GM23338 (cell line): ENCODE measurements at regions not wholly inside any gene's neighbourhood (a gene's known extent, or its start where the extent isn't known, plus 50 kb on each side); places are given as distances from the start of the nearest gene placed in this dataset.

Source experiments
- ATAC-seq: fragments of 200-7000 bp; cut with Tn5 transposase; 3 replicates; pipeline ENCODE4 v1.9.1; 2020
- DNase-seq: peaks from one replicate; pipeline ENCODE4 v3.0.0-alpha.2; 2015; ENCODE audit warnings: low spot score
- H2AFZ ChIP-seq: fragments of 200-600 bp; sonication (generic); 2 replicates; pipeline ENCODE4 v1.8.0; 2016; ENCODE audit warnings: antibody characterized with exemption, mild to moderate bottlenecking, moderate library complexity
- H3F3A ChIP-seq: fragments of 200-600 bp; sonication (generic); replicated peaks from 2 replicates; pipeline ENCODE4 v1.8.0; 2017; ENCODE audit warnings: antibody characterized with exemption, mixed run types, low read depth
- H3K27ac ChIP-seq: fragments of 200-600 bp; sonication (generic); 2 replicates; pipeline ENCODE4 v1.6.1; 2016; ENCODE audit warnings: low read depth
- H3K27me3 ChIP-seq: fragments of 200-600 bp; sonication (generic); 2 replicates; pipeline ENCODE4 v1.8.0; 2016; ENCODE audit warnings: mild to moderate bottlenecking, mixed run types, moderate library complexity; ENCODE audit not compliant: insufficient read depth
- H3K36me3 ChIP-seq: fragments of 200-600 bp; sonication (generic); 2 replicates; pipeline ENCODE4 v1.8.0; 2016; ENCODE audit warnings: mild to moderate bottlenecking; ENCODE audit not compliant: insufficient read depth
- H3K4me1 ChIP-seq: fragments of 200-600 bp; sonication (generic); 2 replicates; pipeline ENCODE4 v1.8.0; 2016; ENCODE audit warnings: mild to moderate bottlenecking, moderate library complexity; ENCODE audit not compliant: insufficient read depth
- H3K4me2 ChIP-seq: fragments of 200-600 bp; sonication (generic); 2 replicates; pipeline ENCODE4 v1.7.1; 2017; ENCODE audit warnings: mixed run types
- H3K4me3 ChIP-seq: fragments of 200-600 bp; sonication (generic); 2 replicates; pipeline ENCODE4 v1.6.1; 2016; ENCODE audit warnings: mixed run types
- H3K79me2 ChIP-seq: fragments of 200-600 bp; sonication (generic); replicated peaks from 2 replicates; pipeline ENCODE4 v1.8.0; 2017; ENCODE audit warnings: mild to moderate bottlenecking; ENCODE audit not compliant: insufficient read depth
- H3K9me2 ChIP-seq: fragments of 200-600 bp; sonication (generic); 2 replicates; pipeline ENCODE4 v1.8.0; 2017; ENCODE audit not compliant: insufficient read depth
- H4K20me1 ChIP-seq: fragments of 200-600 bp; sonication (generic); replicated peaks from 2 replicates; pipeline ENCODE4 v1.8.0; 2017; ENCODE audit warnings: mild to moderate bottlenecking; ENCODE audit not compliant: insufficient read depth
- H3K27ac Mint-ChIP-seq: 2 replicates; pipeline ENCODE4 v1.8.0; 2020; ENCODE audit warnings: inconsistent platforms, mild to moderate bottlenecking, moderate library complexity, mixed read lengths
- H3K27me3 Mint-ChIP-seq: 3 replicates; pipeline ENCODE4 v1.8.0; 2022; ENCODE audit warnings: low read depth, mild to moderate bottlenecking, moderate library complexity, mixed read lengths, inconsistent platforms; ENCODE audit not compliant: insufficient read depth, poor library complexity
- H3K36me3 Mint-ChIP-seq: 3 replicates; pipeline ENCODE4 v1.8.0; 2021; ENCODE audit warnings: low read depth, mild to moderate bottlenecking, inconsistent platforms, moderate library complexity, mixed read lengths
- H3K4me1 Mint-ChIP-seq: 3 replicates; pipeline ENCODE4 v1.8.0; 2020; ENCODE audit warnings: mild to moderate bottlenecking, inconsistent platforms, mixed read lengths
- H3K4me3 Mint-ChIP-seq: 3 replicates; pipeline ENCODE4 v1.8.0; 2021; ENCODE audit warnings: moderate library complexity, mild to moderate bottlenecking, inconsistent platforms, mixed read lengths
- H3K9me3 Mint-ChIP-seq: 3 replicates; pipeline ENCODE4 v1.8.0; 2020; ENCODE audit warnings: moderate library complexity, mild to moderate bottlenecking, inconsistent platforms, mixed read lengths
- CREB1 ChIP-seq: fragments of 250-450 bp; sonication (Bioruptor Pico); IDR thresholded peaks from 2 replicates; pipeline ENCODE4 v1.5.0; 2020; ENCODE audit warnings: low read depth, mild to moderate bottlenecking, moderate library complexity
- EZH2 ChIP-seq: fragments of 200-600 bp; sonication (generic); IDR thresholded peaks from one replicate; pipeline ENCODE4 v1.8.0; 2017; ENCODE audit warnings: antibody characterized with exemption, mild to moderate bottlenecking, low read depth; ENCODE audit not compliant: unreplicated experiment
- EZH2phosphoT487 ChIP-seq: fragments of 200-600 bp; sonication (generic); IDR thresholded peaks from one replicate; pipeline ENCODE4 v1.8.1; 2018; ENCODE audit warnings: antibody characterized with exemption; ENCODE audit not compliant: unreplicated experiment
- JUNB ChIP-seq: IDR thresholded peaks from one replicate; pipeline ENCODE4 v1.6.1; 2016; ENCODE audit warnings: antibody characterized with exemption; ENCODE audit not compliant: unreplicated experiment
- NANOG ChIP-seq: IDR thresholded peaks from 2 replicates; pipeline ENCODE4 v1.6.1; 2016; ENCODE audit warnings: antibody characterized with exemption, borderline replicate concordance
- POLR2AphosphoS5 ChIP-seq: IDR thresholded peaks from 2 replicates; pipeline ENCODE4 v1.6.1; 2016; ENCODE audit warnings: antibody characterized with exemption, low read depth
- STAT1 ChIP-seq: IDR thresholded peaks from one replicate; pipeline ENCODE4 v1.6.1; 2016; ENCODE audit warnings: antibody characterized with exemption; ENCODE audit not compliant: unreplicated experiment
- ZNF114 ChIP-seq: fragments of 250-450 bp; sonication (Bioruptor Pico); IDR thresholded peaks from 2 replicates; pipeline ENCODE4 v1.5.0; 2020; ENCODE audit warnings: mild to moderate bottlenecking, moderate library complexity
- ZNF331 ChIP-seq: fragments of 250-450 bp; sonication (Bioruptor Pico); IDR thresholded peaks from 2 replicates; pipeline ENCODE4 v1.5.0; 2020; ENCODE audit warnings: low read depth, mild to moderate bottlenecking, moderate library complexity
- TF ChIP-seq, protein P1 (sequence below): IDR thresholded peaks from one replicate; pipeline ENCODE4 v1.6.1; 2018; ENCODE audit warnings: antibody characterized with exemption; ENCODE audit not compliant: unreplicated experiment
- TF ChIP-seq, protein P2 (sequence below), 2 experiments: fragments of 200-600 bp in 1 of 2; sonication (generic) in 1 of 2; conservative IDR thresholded peaks; 2 replicates each; pipeline versions ENCODE4 v1.5.1 to v1.6.1; 2016 to 2017; ENCODE audit warnings: antibody characterized with exemption in 2 of 2, low read depth in 2 of 2, mild to moderate bottlenecking in 2 of 2, moderate library complexity in 1 of 2
- TF ChIP-seq, protein P3 (sequence below): IDR thresholded peaks from 2 replicates; pipeline ENCODE4 v1.6.1; 2016; ENCODE audit warnings: antibody characterized with exemption

- no peak for ATAC-seq
These were observed 213.6 kb upstream of the CDH5 start for GRCh38 chr16:66152823-66153393.

DNA sequence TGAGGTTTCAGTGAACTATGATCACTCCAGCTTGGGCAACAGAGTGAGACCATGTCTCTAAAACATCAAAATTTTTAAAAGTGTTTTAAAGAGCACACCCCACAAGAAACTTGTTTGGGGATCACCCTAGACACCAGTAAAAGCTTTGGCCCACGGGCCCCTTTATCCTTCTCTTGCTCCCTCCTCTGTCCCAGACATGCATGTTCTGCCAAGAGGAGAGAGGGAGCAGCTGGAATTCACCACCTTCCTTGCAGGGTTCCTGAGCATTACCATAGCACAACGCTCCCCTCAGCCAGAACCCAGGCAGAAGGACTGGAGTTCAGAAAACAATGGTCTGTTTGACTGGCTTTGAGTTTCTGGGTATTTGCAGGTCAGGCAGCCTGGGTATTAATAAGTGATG is 214.3 kb upstream of the CDH5 start:
- Histone ChIP-seq H3K9me2 (no peaks in the 10 kb centered on the region), H3K27me3 (no peaks in the 10 kb centered on the region), H3K27ac (no peak overlapping the region), H3K4me3 (no peak overlapping the region), H3F3A (no peaks in the 10 kb centered on the region), H3K4me2 (no peak overlapping the region), H3K36me3 (no peaks in the 10 kb centered on the region), H4K20me1 (no peaks in the 10 kb centered on the region), H3K4me1 (peaks cover 5% of the 10 kb centered on the region), H3K79me2 (no peaks in the 10 kb centered on the region), H2AFZ (no peak overlapping the region)
- Mint-ChIP-seq H3K9me3 (no peaks in the 10 kb centered on the region), H3K4me3 (no peak overlapping the region), H3K4me1 (peaks cover 7% of the 10 kb centered on the region; the same call in 2 of the 3 replicates), H3K27me3 (peaks cover 6% of the 10 kb centered on the region), H3K27ac (no peak overlapping the region), H3K36me3 (no peaks in the 10 kb centered on the region)
- ATAC-seq (no peak), DNase-seq (no peak)
- TF ChIP-seq STAT1: no peak
- no peak for TF ChIP-seq CREB1 (CRISPR knock-in tag)
- TF ChIP-seq, protein P1, sequence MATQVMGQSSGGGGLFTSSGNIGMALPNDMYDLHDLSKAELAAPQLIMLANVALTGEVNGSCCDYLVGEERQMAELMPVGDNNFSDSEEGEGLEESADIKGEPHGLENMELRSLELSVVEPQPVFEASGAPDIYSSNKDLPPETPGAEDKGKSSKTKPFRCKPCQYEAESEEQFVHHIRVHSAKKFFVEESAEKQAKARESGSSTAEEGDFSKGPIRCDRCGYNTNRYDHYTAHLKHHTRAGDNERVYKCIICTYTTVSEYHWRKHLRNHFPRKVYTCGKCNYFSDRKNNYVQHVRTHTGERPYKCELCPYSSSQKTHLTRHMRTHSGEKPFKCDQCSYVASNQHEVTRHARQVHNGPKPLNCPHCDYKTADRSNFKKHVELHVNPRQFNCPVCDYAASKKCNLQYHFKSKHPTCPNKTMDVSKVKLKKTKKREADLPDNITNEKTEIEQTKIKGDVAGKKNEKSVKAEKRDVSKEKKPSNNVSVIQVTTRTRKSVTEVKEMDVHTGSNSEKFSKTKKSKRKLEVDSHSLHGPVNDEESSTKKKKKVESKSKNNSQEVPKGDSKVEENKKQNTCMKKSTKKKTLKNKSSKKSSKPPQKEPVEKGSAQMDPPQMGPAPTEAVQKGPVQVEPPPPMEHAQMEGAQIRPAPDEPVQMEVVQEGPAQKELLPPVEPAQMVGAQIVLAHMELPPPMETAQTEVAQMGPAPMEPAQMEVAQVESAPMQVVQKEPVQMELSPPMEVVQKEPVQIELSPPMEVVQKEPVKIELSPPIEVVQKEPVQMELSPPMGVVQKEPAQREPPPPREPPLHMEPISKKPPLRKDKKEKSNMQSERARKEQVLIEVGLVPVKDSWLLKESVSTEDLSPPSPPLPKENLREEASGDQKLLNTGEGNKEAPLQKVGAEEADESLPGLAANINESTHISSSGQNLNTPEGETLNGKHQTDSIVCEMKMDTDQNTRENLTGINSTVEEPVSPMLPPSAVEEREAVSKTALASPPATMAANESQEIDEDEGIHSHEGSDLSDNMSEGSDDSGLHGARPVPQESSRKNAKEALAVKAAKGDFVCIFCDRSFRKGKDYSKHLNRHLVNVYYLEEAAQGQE: no peak
- TF ChIP-seq POLR2AphosphoS5: no peak
- TF ChIP-seq ZNF331 (CRISPR knock-in tag): no peak
- TF ChIP-seq, protein P2, sequence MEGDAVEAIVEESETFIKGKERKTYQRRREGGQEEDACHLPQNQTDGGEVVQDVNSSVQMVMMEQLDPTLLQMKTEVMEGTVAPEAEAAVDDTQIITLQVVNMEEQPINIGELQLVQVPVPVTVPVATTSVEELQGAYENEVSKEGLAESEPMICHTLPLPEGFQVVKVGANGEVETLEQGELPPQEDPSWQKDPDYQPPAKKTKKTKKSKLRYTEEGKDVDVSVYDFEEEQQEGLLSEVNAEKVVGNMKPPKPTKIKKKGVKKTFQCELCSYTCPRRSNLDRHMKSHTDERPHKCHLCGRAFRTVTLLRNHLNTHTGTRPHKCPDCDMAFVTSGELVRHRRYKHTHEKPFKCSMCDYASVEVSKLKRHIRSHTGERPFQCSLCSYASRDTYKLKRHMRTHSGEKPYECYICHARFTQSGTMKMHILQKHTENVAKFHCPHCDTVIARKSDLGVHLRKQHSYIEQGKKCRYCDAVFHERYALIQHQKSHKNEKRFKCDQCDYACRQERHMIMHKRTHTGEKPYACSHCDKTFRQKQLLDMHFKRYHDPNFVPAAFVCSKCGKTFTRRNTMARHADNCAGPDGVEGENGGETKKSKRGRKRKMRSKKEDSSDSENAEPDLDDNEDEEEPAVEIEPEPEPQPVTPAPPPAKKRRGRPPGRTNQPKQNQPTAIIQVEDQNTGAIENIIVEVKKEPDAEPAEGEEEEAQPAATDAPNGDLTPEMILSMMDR (conservative IDR thresholded peaks at IDR 0.05; ENCODE audit: low read depth in 2 of 2): no peak
- no peak for TF ChIP-seq NANOG

More at GRCh38 chr16:66152823-66153393, 213.6 kb upstream of the CDH5 start:
- Mint-ChIP-seq H3K27ac (no peak overlapping the region), H3K36me3 (no peaks in the 10 kb centered on the region), H3K9me3 (no peaks in the 10 kb centered on the region), H3K4me1 (peaks cover 7% of the 10 kb centered on the region; the same call in 2 of the 3 replicates), H3K27me3 (peaks cover 6% of the 10 kb centered on the region), H3K4me3 (no peak overlapping the region)
- no peaks in the 10 kb centered on the region for H4K20me1 ChIP-seq
- no peak overlapping the region for H3K27ac ChIP-seq
- no peaks in the 10 kb centered on the region for H3K9me2 ChIP-seq
- no peak overlapping the region for H2AFZ ChIP-seq
- H3K4me2 ChIP-seq: no peak overlapping the region
- no peak for DNase-seq
- no peaks in the 10 kb centered on the region for H3K36me3 ChIP-seq
- no peaks in the 10 kb centered on the region for H3K79me2 ChIP-seq
- H3F3A ChIP-seq: no peaks in the 10 kb centered on the region
- no peak overlapping the region for H3K4me3 ChIP-seq
- H3K27me3 ChIP-seq: no peaks in the 10 kb centered on the region
- peaks cover 5% of the 10 kb centered on the region for H3K4me1 ChIP-seq
- TF ChIP-seq EZH2phosphoT487: no peak
- TF ChIP-seq JUNB: no peak
- TF ChIP-seq ZNF114 (CRISPR knock-in tag): no peak
- TF ChIP-seq, protein P3, sequence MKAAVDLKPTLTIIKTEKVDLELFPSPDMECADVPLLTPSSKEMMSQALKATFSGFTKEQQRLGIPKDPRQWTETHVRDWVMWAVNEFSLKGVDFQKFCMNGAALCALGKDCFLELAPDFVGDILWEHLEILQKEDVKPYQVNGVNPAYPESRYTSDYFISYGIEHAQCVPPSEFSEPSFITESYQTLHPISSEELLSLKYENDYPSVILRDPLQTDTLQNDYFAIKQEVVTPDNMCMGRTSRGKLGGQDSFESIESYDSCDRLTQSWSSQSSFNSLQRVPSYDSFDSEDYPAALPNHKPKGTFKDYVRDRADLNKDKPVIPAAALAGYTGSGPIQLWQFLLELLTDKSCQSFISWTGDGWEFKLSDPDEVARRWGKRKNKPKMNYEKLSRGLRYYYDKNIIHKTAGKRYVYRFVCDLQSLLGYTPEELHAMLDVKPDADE: no peak
- no peak for TF ChIP-seq NANOG
- no peak for TF ChIP-seq STAT1
- TF ChIP-seq EZH2: no peak
